NCI-H1930 (cell line): ENCODE measurements at regions not wholly inside any gene's neighbourhood (a gene's known extent, or its start where the extent isn't known, plus 50 kb on each side); places are given as distances from the start of the nearest gene placed in this dataset.
"Not testable (repeated sequence)": the region's sequence is repeated elsewhere in the genome, so short reads cannot be mapped to it uniquely, and the experiment has no call there.

Experiments used
- DNase-seq, 2 experiments: peaks; one replicate each; lab custom pipeline; 2025; lab: John Stamatoyannopoulos, UW

DNA sequence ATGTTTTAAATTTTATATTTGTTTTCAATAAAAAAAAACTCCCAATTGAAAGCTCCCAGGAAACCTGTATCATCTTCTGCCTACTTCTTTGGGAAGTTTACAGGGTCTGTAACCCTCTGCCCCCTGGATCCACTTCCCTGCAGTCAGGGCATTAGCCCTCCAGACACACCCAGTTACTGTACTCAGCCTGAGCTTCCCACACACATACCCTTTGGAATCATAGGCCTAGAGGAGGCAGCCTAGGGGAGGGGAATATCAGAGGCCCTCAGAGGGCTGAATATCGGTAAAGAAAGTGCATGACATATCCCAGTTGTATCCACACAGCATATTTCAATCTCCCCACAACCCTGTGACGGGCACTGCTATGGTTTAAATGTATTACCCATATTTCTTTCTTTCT lies 56.2 kb upstream of the TFPI start:
- not testable (repeated sequence) for DNase-seq

DNA sequence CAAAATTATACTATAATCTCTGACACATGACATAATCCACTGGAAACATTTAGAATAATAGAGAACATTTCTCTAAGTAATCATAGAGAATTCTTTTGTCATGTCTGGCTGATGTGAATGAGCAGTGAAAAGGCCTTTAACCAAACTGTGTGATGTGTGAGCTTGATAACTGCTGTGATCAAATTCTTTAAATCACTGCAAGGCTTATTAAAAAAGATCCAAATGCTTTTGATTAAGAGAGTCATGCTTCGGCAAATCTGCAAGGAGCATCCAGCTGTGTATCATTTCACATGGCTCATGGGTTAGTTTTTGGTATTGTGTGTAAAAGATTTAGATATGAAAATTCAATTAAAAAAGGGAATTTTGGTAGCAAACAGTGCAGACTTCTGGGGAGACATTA lies 58.6 kb upstream of the TFPI start:
- no peak for DNase-seq

DNA sequence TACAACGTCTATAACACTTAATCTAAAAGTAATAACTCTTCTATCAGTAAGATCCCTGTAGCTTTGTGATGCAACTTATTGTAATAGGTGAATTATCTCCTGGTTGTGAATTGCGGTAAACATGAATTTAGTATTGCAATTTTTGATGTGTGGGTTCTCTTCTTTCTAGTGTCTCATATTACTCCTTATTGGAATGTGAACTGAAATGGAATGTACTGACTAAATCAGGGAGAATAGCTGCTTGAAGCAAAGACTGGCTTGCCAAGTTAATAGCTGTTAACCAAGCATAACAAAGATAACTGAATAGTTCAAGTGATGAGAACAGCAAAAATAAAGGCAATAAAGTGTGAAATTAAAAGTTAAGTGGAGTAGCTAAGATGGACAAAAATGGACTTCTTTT lies 60.5 kb upstream of the TFPI start:
- DNase-seq = no peak

DNA sequence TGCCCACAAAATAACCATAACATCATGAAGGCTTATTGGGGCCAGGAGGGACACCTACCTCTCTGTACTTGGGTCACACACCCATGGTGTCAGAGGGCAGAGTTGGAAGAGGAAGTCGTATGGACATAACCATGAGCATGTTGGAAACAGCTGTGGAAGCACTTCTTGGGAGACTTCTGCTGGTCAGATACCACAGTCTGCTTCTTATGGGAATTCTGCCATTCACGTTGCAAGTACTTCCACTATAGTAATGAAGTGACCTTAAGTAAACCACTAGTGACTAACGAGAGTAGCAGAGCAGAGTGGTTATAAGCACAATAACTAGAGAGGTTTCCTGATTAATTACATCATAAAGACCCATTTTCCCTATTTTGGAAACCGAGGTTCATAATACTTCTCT lies 61.1 kb upstream of the TFPI start:
- no peak for DNase-seq

DNA sequence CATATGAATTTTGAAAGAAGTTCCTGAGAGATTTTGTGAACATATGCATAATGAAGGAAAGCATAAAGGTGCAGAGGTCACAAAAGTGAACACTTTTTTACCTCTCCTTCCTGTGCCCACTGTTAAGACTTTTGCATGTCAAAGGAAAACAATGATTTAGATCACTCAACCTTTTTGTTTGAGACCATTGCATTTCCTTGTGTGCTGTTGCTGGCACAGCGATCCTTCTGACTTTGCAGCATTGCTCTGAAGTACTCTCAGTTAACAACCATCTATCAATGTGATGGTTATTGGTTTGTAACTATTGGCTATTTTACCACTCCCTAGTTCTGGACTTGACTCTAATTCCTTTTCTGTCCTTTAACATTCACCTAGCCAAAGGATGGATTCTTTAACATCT lies 61.7 kb upstream of the TFPI start:
- no peak for DNase-seq

DNA sequence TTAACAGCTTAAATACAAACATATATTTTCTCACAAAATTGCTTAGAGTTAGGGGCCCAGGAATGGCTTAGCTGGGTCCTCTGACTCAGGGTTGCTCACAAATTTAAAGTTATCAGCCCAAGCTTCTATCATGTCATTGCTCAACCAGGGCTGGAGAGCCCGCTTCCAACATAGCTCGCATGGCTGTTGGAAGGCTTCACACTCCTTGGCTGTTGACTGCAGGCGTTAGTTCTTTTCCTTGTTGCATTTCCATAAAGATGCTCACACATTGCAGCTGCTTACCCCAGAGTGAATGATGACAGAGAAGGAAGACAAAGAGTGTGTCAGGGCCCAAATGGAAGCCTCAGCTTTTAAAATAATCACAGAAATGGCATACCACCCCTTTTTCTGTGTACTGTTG lies 62.9 kb upstream of the TFPI start:
- no peak for DNase-seq

DNA sequence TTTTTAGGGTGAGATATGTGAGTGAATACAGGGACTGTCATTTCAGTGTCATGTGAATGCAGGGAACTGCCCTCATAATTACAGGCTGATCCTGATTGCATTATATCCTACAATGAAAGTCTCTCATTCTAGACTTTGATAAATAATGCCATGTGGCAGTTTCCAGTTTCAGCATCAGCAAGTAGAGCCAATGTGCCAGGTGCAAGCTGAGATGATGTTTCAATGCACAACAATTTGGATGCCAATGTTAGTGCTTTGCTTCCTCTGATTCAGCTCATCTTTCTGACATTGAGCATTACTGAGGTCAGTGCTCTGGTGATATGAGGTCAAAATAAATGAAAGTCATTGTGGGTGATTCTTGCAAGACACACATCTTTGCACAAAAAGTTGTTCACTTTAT lies 63.7 kb upstream of the TFPI start:
- DNase-seq = no peak

DNA sequence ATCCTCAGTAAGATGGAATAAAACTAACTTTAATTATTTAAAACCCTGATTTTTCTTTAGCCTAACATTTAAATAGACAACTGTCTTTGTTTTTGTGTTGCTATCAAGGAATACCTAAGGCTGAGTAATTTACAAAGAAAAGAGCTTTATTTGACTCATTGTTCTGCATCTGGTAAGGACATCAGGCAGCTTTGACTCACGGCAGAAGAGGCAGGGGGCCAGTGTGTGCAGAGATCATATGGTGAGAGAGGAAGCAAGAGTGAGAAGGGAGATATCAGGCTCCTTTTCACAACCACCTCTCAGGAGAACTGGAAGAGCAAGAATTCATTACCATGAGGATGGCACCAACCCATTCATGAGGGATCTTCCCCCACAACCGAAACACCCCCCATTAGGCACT lies 64.6 kb upstream of the TFPI start:
- no peak for DNase-seq

DNA sequence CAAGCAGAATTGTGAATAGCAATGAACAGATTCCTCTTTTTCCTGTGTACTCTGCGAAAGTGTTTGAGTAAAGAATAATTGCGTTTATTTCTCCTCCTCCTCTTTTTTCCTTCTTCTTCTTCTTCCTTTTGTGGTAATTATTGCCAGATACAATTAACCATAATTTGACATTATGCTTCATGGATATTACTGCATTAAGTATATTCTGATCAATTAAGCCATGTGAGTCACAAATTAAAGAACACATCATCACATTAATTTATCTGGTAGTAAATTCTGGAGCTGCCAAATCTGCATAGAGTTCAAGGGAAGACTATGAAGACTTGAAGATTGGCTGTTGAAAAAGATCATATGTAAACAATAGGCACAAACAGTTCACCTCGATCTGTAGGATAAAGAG lies 72.9 kb upstream of the TFPI start:
- DNase-seq = no peak

DNA sequence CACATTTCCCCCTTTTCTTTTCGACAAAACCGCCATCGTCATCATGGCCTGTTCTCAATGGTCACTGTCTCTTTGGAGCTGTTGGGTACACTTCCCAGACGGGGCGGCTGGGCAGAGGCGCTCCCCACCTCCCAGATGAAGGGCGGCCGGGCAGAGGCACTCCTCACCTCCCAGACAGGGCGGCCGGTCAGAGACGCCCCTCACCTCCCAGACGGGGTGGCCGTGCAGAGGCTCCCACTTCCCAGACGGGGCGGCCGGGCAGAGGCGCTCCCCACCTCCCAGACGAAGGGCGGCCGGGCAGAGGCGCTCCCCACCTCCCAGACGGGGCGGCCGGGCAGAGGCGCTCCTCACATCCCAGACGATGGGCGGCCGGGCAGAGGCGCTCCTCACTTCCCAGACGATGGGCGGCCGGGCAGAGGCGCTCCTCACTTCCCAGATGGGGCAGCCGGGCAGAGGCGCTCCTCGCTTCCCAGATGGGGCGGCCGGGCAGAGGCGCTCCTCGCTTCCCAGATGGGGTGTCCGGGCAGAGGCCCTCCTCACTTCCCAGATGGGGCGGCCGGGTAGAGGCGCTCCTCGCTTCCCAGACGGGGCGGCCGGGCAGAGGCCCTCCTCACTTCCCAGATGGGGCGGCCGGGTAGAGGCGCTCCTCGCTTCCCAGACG lies 82.6 kb upstream of the TFPI start:
- not testable (repeated sequence) for DNase-seq

DNA sequence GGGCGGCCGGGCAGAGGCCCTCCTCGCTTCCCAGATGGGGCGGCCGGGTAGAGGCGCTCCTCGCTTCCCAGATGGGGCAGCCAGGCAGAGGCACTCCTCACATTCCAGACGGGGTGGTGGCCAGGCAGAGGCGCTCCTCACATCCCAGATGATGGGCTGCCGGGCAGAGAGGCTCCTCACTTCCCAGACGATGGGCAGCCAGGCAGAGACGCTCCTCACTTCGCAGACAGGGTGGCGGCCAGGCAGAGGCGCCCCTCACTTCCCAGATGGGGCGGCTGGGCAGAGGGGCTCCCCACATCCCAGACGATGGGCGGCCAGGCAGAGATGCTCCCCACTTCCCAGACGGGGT lies 83.1 kb upstream of the TFPI start:
- DNase-seq = not testable (repeated sequence)

DNA sequence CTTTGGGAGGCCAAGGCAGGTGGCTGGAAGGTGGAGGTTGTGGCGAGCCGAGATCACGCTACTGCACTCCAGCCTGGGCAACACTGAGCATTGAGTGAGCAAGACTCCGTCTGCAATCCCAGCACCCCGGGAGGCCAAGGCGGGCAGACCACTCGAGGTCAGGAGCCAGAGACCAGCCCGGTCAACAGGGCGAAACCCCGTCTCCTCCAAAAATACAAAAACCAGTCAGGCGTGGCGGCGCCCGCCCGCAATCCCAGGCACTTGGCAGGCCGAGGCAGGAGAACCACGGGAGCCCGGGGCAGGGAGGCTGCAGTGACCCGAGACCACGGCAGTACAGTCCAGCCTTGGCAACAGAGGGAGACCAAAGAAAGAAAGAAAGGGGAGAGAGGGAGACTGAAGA lies 83.5 kb upstream of the TFPI start:
- not testable (repeated sequence) for DNase-seq

DNA sequence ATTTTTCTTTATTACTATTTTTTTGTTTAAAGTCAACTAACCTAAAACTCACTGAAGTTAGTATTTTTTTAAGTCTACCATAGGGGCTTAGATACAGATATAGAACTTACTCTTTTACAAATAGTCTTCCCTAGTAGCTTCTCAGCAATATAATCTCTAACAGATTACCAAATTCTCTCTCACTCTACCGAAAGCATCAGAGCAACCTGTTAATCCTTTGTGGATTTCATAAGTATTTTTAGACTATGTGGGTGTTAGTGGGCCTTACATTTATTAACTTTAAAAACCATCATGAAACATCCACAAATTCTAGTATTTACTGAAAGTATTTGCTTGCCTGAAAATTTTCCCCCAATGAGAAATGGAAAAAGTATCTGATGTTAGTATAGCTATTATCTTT lies 84.6 kb upstream of the TFPI start:
- no peak for DNase-seq

DNA sequence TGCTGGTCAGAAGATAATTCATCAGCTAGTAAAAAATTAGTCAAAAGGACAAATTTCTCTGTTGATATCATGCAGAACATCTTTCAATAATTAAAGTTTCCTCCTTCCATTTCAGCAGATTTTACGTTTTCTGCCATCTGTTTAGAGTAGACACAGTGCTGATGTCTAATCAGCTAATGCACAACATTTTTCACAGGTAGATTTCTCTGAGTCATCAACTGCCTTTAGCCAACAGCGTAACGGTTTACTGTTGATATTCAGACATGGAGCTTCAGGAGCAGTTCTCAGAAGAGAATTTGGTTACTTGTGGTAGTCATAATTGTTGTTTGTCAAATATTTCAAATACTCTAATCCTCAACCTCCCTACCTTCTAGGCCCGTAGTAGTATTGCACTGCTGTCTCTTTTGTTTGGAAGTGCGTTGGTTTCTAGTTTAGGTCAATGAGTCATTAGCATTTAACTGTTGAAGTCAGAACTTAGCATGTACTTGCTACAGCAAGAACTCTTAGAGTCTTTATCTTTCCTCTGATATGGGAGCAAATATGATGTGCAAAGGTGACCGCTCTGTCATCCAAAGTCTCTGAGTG lies 86.8 kb upstream of the TFPI start:
- no peak for DNase-seq

DNA sequence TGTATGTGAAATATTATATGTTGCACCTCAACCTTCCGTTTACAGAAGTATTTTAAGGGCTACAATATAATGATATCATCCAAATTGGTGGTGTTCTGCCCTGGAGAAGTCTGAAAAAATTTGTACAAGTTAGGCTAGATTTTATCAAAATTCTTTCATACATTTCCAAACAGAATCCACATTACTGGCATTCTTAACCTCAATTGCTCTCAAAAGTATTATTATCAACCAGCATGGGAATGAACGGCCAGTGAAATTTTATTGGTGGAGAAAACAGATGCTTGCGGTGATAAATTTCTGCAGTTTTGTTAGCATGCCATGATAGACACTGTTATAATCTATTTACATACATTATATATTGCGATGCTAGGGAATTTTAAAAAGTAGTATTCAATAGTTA lies 88.3 kb upstream of the TFPI start:
- no peak for DNase-seq

DNA sequence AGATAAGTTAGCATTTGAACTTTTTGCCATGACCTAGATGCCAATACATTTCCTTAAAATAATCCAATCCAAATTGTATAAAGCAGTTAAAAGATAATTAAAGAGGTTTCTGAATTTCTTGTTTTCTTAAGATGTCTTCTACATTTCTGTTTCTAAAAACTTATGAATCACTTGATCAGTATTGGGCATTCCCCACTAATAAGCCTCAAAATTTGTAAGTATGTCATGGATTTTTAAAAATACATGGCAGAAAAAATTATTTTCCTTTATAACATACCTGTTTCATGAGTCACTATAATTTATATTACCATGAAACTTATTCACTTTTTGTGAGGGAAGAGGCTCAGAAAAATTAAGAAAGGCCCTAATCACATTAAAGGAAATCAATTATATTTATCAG lies 90.3 kb upstream of the TFPI start:
- DNase-seq = no peak

DNA sequence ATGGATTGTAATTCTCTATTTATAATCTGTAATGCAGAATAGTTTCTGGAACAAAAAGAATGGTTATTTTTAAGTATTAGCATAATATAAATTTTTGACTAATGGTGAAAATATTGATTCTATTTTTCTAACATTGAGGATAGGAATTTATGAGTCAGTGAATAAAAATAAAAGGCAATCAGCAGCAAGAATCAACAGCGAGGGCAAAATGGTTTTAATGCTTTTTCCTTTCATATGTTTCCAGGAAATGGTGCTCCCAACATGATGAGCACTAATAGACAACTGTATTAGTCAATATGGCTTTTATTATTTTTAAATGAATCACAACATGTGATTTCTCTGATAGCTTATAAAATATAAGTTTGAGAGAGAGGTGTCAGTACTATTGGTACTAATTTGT lies 90.7 kb upstream of the TFPI start:
- DNase-seq = no peak

DNA sequence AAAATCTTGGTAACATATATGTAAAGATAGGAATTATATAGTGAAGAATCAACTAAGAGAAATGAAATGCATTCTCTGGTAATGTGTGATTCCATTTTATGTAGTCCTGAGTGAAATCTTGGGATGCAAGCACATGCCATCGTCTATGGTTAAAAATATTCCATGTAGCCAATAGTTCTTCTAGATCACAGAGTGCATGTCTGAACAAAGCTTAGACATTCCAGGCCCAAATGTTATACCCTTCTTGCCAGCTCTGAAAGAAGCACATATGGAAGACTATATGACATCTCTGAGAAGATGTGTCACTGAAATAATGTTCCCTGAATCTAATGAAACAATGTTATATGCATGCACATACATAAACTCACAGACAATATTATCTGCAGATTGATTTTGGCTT lies 92.3 kb upstream of the TFPI start:
- no peak for DNase-seq

DNA sequence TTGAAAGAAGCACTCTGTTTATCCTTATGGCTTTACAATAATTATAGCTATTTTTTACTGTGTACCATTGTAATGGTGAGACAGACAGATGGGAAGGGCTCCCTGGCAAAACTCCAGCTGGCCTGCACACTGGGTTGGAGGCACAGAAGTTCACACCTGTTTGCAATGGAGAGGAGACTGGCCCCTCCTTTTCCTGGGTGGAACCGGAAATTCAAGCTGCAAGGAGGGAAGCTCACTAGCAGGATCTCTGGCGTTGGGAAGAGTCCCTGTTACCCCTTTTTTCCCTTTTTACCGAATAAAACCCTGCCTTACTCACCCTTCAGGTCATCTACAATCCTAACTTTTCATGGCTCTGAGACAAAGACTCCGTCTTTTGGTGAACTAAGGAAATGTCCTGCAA lies 100.3 kb upstream of the TFPI start:
- DNase-seq = no peak

DNA sequence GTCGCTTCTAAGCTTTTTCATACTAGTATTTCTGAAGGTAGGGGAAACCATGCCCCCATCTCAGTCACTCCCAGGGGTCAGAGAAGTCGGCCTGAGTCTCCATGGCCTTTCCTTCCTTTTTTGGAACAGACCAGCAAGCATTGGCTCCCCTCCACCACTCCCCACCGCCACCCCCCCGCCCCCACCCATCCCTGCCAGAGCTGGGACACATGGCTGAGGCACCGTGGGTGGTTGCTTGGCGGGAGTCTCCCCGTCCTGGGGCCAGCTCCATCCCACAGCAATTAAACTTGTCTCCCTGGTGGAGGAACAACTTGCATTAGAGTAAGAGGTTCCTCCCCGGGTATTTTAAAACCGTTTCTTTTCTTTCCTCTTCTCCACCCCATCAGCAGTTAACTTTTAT lies 100.8 kb upstream of the TFPI start:
- DNase-seq = no peak

DNA sequence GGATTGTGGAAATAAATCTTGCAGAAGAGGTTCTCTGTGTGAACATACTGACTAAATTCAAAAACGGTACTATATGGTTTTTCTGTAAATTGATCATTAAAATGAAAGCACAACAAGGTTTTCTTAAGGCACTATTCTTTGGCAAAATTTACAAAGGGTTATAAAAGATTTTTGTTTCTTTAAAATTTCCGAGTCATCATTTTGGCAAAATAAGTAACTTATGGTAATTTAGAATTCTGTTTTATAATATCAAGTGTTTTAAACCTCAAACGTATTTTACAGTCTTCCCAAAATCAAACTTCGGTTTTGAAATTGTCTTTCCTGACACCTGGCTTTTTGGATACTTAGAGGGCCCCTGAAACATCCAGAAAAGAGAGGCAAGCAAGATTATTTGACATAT lies 101.9 kb upstream of the TFPI start:
- no peak for DNase-seq

DNA sequence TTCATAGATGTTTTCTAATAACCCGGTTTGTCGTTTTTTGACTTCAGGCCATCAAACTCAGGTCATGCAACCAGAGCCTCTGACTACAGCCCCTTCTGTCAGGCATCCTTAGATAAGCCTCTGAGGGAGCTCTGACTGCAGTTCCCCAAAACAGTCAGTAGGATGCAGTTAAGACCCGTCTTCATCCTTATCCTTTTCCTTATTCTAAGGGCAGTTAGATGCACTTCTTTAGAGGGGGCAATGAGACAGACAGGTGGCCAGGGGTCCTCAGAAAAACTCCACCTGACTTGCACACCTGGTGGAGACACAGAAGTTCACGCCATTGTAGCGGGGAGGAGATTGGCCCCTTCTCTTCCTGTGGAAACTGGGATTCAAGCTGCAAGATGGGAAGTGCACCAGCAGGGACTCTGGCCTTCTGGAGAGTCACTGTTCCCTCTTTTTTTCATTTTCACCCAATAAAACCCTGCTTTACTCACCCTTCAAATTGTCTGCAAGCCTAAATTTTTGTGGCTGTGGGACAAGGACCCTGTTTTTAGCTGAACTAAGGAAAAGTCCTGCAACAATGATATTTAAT lies 104.8 kb upstream of the TFPI start:
- DNase-seq = no peak

DNA sequence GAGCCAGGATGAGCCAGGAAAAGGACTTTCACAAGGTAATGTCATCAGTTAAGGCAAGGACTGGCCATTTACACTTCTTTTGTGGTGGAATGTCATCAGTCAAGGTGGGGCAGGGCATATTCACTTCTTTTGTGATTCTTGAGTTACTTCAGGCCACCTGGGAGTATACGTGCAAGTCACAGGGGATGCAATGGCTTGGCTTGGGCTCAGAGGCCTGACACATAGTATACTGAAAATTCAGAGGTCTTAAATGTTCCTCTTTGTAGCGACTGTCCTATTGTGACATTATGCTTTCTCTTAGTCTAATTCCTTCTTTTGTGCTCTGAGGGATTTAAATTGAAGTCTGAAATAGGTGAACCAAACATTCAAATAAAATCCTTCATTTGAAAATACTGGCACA lies 121.8 kb upstream of the TFPI start:
- DNase-seq = not testable (repeated sequence)

DNA sequence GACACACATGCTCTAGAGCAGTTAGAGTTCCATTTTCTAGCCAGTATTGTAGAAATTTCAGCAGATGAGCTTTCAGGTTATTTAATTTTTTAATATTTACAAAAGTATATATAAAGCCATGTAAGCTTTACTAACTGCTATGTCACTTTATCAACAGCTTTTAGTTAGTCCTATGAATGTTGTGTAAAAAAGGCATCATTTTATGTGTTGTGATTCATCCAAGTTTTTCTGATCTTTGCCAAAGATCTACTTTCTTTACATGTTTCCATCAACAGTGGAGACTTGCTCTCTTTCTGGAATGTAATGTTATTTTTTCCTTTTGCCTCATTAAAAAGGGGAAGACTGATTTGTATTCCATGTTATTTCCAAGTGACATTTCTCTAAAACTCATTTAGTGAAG lies 125.2 kb upstream of the TFPI start:
- DNase-seq = no peak
